Osteoblast (primary cell): ENCODE measurements at regions not wholly inside any gene's neighbourhood (a gene's known extent, or its start where the extent isn't known, plus 50 kb on each side); places are given as distances from the start of the nearest gene placed in this dataset.

Experiments used
- DNase-seq: peaks from one replicate; pipeline ENCODE4 v3.0.0; 2011; ENCODE audit warnings: low spot score, mixed read lengths; ENCODE audit not compliant: insufficient read length; ENCODE audit errors: missing footprints
- H2AFZ ChIP-seq: 2 replicates; pipeline ENCODE4 v1.6.0; 2011; ENCODE audit warnings: mild to moderate bottlenecking, low read length
- H3K27ac ChIP-seq: 2 replicates; pipeline ENCODE4 v1.5.1; 2011; ENCODE audit warnings: mild to moderate bottlenecking, low read depth, low read length, moderate library complexity
- H3K27me3 ChIP-seq: 2 replicates; pipeline ENCODE4 v1.6.0; 2012; ENCODE audit warnings: mild to moderate bottlenecking, control low read depth, inconsistent platforms, low read length, moderate library complexity; ENCODE audit not compliant: insufficient read depth
- H3K36me3 ChIP-seq: 2 replicates; pipeline ENCODE4 v1.5.1; 2011; ENCODE audit warnings: mild to moderate bottlenecking, low read length, control low read depth, moderate library complexity; ENCODE audit not compliant: insufficient read depth
- H3K4me1 ChIP-seq: 2 replicates; pipeline ENCODE4 v1.5.1; 2011; ENCODE audit warnings: mild to moderate bottlenecking, low read length, control low read depth, moderate library complexity; ENCODE audit not compliant: insufficient read depth
- H3K4me2 ChIP-seq: 2 replicates; pipeline ENCODE4 v1.6.0; 2011; ENCODE audit warnings: mild to moderate bottlenecking, low read length; ENCODE audit not compliant: insufficient read depth
- H3K4me3 ChIP-seq: fragments of 200-600 bp; sonication (generic); 3 replicates; pipeline ENCODE4 v1.5.1; 2012; ENCODE audit warnings: mild to moderate bottlenecking, low read length, inconsistent platforms; ENCODE audit not compliant: insufficient read depth
- H3K79me2 ChIP-seq: 2 replicates; pipeline ENCODE4 v1.6.0; 2012; ENCODE audit warnings: mild to moderate bottlenecking, low read length, control low read depth, inconsistent platforms; ENCODE audit not compliant: insufficient read depth
- H3K9me3 ChIP-seq: 2 replicates; pipeline ENCODE4 v1.5.1; 2011; ENCODE audit warnings: low read depth, low read length, control low read depth
- H4K20me1 ChIP-seq: 2 replicates; pipeline ENCODE4 v1.6.0; 2012; ENCODE audit warnings: mild to moderate bottlenecking, low read length, control low read depth; ENCODE audit not compliant: insufficient read depth
- CTCF ChIP-seq: IDR thresholded peaks from 2 replicates; pipeline ENCODE4 v1.5.1; 2011; ENCODE audit warnings: mild to moderate bottlenecking, low read depth, low read length, moderate library complexity; ENCODE audit errors: extremely low read depth

GRCh38 chr10:33041783-33042437, 83.9 kb upstream of the ITGB1 start:
- TF ChIP-seq CTCF = no peak
- H3K4me3 ChIP-seq = no peak overlapping the region
- no peaks in the 10 kb centered on the region for H3K4me1 ChIP-seq
- no peaks in the 10 kb centered on the region for H3K36me3 ChIP-seq
- H2AFZ ChIP-seq = no peak overlapping the region
- H3K9me3 ChIP-seq = no peaks in the 10 kb centered on the region
- no peak overlapping the region for H3K27ac ChIP-seq
- no peak for DNase-seq
- H3K27me3 ChIP-seq = no peaks in the 10 kb centered on the region
- no peak overlapping the region for H3K4me2 ChIP-seq
- H3K79me2 ChIP-seq = no peaks in the 10 kb centered on the region
- no peaks in the 10 kb centered on the region for H4K20me1 ChIP-seq

- Histone ChIP-seq H2AFZ (no peak overlapping the region), H3K79me2 (no peaks in the 10 kb centered on the region), H3K9me3 (no peaks in the 10 kb centered on the region), H3K4me3 (no peak overlapping the region), H3K27ac (no peak overlapping the region), H4K20me1 (no peaks in the 10 kb centered on the region), H3K4me1 (no peaks in the 10 kb centered on the region), H3K4me2 (no peak overlapping the region), H3K36me3 (no peaks in the 10 kb centered on the region), H3K27me3 (no peaks in the 10 kb centered on the region)
- TF ChIP-seq CTCF = no peak
- DNase-seq = no peak
Observed at GRCh38 chr10:33040436-33040835, 82.4 kb upstream of the ITGB1 start.

GRCh38 chr10:33039181-33039580, 81.2 kb upstream of the ITGB1 start:
- TF ChIP-seq CTCF = no peak
- no peak overlapping the region for H3K27ac ChIP-seq
- no peak overlapping the region for H2AFZ ChIP-seq
- no peaks in the 10 kb centered on the region for H3K27me3 ChIP-seq
- DNase-seq = no peak
- no peaks in the 10 kb centered on the region for H3K9me3 ChIP-seq
- no peaks in the 10 kb centered on the region for H3K79me2 ChIP-seq
- H4K20me1 ChIP-seq = no peaks in the 10 kb centered on the region
- H3K36me3 ChIP-seq = no peaks in the 10 kb centered on the region
- no peak overlapping the region for H3K4me3 ChIP-seq
- H3K4me2 ChIP-seq = no peak overlapping the region
- H3K4me1 ChIP-seq = no peaks in the 10 kb centered on the region

GRCh38 chr10:33038672-33039071, 80.6 kb upstream of the ITGB1 start:
- H4K20me1 ChIP-seq = no peaks in the 10 kb centered on the region
- H3K4me1 ChIP-seq = no peaks in the 10 kb centered on the region
- DNase-seq = no peak
- H3K27me3 ChIP-seq = no peaks in the 10 kb centered on the region
- no peak for TF ChIP-seq CTCF
- no peak overlapping the region for H2AFZ ChIP-seq
- no peak overlapping the region for H3K4me3 ChIP-seq
- H3K79me2 ChIP-seq = no peaks in the 10 kb centered on the region
- no peaks in the 10 kb centered on the region for H3K9me3 ChIP-seq
- no peak overlapping the region for H3K4me2 ChIP-seq
- H3K27ac ChIP-seq = no peak overlapping the region
- no peaks in the 10 kb centered on the region for H3K36me3 ChIP-seq
